DOHH2 (cell line): ENCODE measurements at regions not wholly inside any gene's neighbourhood (a gene's known extent, or its start where the extent isn't known, plus 50 kb on each side); places are given as distances from the start of the nearest gene placed in this dataset.
"Not testable (repeated sequence)": the region's sequence is repeated elsewhere in the genome, so short reads cannot be mapped to it uniquely, and the experiment has no call there.

ENCODE experiments used
- H3F3A ChIP-seq: fragments of 200-600 bp; sonication (generic), shearing (Covaris generic); 2 replicates; pipeline ENCODE4 v1.6.0; 2016; ENCODE audit warnings: antibody characterized with exemption, mild to moderate bottlenecking; ENCODE audit not compliant: control insufficient read depth, insufficient read depth
- H3K27ac ChIP-seq: fragments of 200-600 bp; sonication (generic); 2 replicates; pipeline ENCODE4 v1.5.1; 2014; ENCODE audit warnings: low read depth, mild to moderate bottlenecking, low read length, moderate library complexity
- H3K27me3 ChIP-seq: fragments of 200-600 bp; sonication (generic); 2 replicates; pipeline ENCODE4 v1.6.1; 2014; ENCODE audit warnings: mild to moderate bottlenecking, low read length, mixed read lengths; ENCODE audit not compliant: control insufficient read depth
- H3K36me3 ChIP-seq: fragments of 200-600 bp; sonication (generic); 2 replicates; pipeline ENCODE4 v1.6.1; 2014; ENCODE audit warnings: mild to moderate bottlenecking, low read length, moderate library complexity, mixed read lengths; ENCODE audit not compliant: control insufficient read depth
- H3K4me1 ChIP-seq: fragments of 200-600 bp; sonication (generic); 2 replicates; pipeline ENCODE4 v1.6.1; 2014; ENCODE audit warnings: mild to moderate bottlenecking, low read length, mixed read lengths; ENCODE audit not compliant: control insufficient read depth
- H3K4me2 ChIP-seq: fragments of 200-600 bp; sonication (generic); 2 replicates; pipeline ENCODE4 v1.6.0; 2014; ENCODE audit warnings: mild to moderate bottlenecking, low read length, moderate library complexity
- H3K4me3 ChIP-seq: fragments of 200-600 bp; sonication (generic); 2 replicates; pipeline ENCODE4 v1.5.1; 2014; ENCODE audit warnings: mild to moderate bottlenecking, low read length, mixed read lengths
- H3K79me2 ChIP-seq: fragments of 200-600 bp; sonication (generic); 2 replicates; pipeline ENCODE4 v1.6.1; 2014; ENCODE audit warnings: mild to moderate bottlenecking, low read length, mixed read lengths; ENCODE audit not compliant: control insufficient read depth
- H3K9me2 ChIP-seq: fragments of 200-600 bp; sonication (generic); replicated peaks from 2 replicates; pipeline ENCODE4 v1.6.1; 2014; ENCODE audit warnings: mild to moderate bottlenecking, low read length, mixed read lengths; ENCODE audit not compliant: control insufficient read depth
- H3K9me3 ChIP-seq: fragments of 200-600 bp; sonication (generic); 2 replicates; pipeline ENCODE4 v1.6.1; 2014; ENCODE audit warnings: antibody characterized with exemption, low read length, mixed read lengths; ENCODE audit not compliant: control insufficient read depth, insufficient read depth
- H4K20me1 ChIP-seq: fragments of 200-600 bp; sonication (generic); 2 replicates; pipeline ENCODE4 v1.6.0; 2014; ENCODE audit warnings: low read depth, mild to moderate bottlenecking, antibody characterized with exemption, low read length, moderate library complexity; ENCODE audit not compliant: control insufficient read depth, insufficient read depth
- CTCF ChIP-seq: fragments of 200-600 bp; sonication (generic); IDR thresholded peaks from one replicate; pipeline ENCODE4 v1.5.1; 2014; ENCODE audit warnings: antibody characterized with exemption, mild to moderate bottlenecking, low read depth, low read length; ENCODE audit not compliant: poor library complexity, severe bottlenecking
- EZH2phosphoT487 ChIP-seq: fragments of 200-600 bp; sonication (generic); IDR thresholded peaks from 2 replicates; pipeline ENCODE4 v1.6.1; 2017; ENCODE audit warnings: borderline replicate concordance, mild to moderate bottlenecking, antibody characterized with exemption, low read length, moderate library complexity, mixed read lengths

- Histone ChIP-seq H3K36me3 (no peaks in the 10 kb centered on the region), H3F3A (no peaks in the 10 kb centered on the region), H3K4me3 (no peak overlapping the region), H3K27ac (no peak overlapping the region), H3K79me2 (no peaks in the 10 kb centered on the region), H3K4me2 (no peak overlapping the region), H3K9me2 (no peaks in the 10 kb centered on the region), H4K20me1 (no peaks in the 10 kb centered on the region), H3K4me1 (no peaks in the 10 kb centered on the region), H3K9me3 (no peaks in the 10 kb centered on the region), H3K27me3 (no peaks in the 10 kb centered on the region)
- no peak for TF ChIP-seq EZH2phosphoT487
Measured at GRCh38 chr12:28781671-28782652, 367.1 kb upstream of the FAR2 start.

- H3F3A ChIP-seq, result no peaks in the 10 kb centered on the region
- no peaks in the 10 kb centered on the region for H4K20me1 ChIP-seq
- H3K79me2 ChIP-seq, result no peaks in the 10 kb centered on the region
- H3K36me3 ChIP-seq, result no peaks in the 10 kb centered on the region
- H3K27me3 ChIP-seq, result no peaks in the 10 kb centered on the region
- TF ChIP-seq CTCF (no peak), EZH2phosphoT487 (no peak)
- H3K4me3 ChIP-seq, result no peak overlapping the region
- H3K9me3 ChIP-seq, result no peaks in the 10 kb centered on the region
- no peak overlapping the region for H3K4me2 ChIP-seq
- H3K27ac ChIP-seq, result no peak overlapping the region
- H3K4me1 ChIP-seq, result no peaks in the 10 kb centered on the region
- no peaks in the 10 kb centered on the region for H3K9me2 ChIP-seq
Measured at GRCh38 chr12:28782812-28783211, 366.3 kb upstream of the FAR2 start.

GRCh38 chr12:28787151-28787550, 361.9 kb upstream of the FAR2 start:
- Histone ChIP-seq H3K4me2 (no peak overlapping the region), H3K79me2 (no peaks in the 10 kb centered on the region), H3K9me2 (no peaks in the 10 kb centered on the region), H3K4me3 (no peak overlapping the region), H4K20me1 (no peaks in the 10 kb centered on the region), H3K36me3 (no peaks in the 10 kb centered on the region), H3K4me1 (no peaks in the 10 kb centered on the region), H3F3A (no peaks in the 10 kb centered on the region), H3K27ac (no peak overlapping the region), H3K27me3 (no peaks in the 10 kb centered on the region), H3K9me3 (no peaks in the 10 kb centered on the region)
- TF ChIP-seq EZH2phosphoT487 (no peak), CTCF (no peak)

GRCh38 chr12:28788256-28788655, 360.8 kb upstream of the FAR2 start:
- not testable (repeated sequence) for H3K4me2 ChIP-seq, H3K4me1 ChIP-seq, H3K9me2 ChIP-seq, H3K27me3 ChIP-seq, H3K9me3 ChIP-seq, H3K79me2 ChIP-seq, H3K36me3 ChIP-seq, H3K27ac ChIP-seq, H3K4me3 ChIP-seq, H4K20me1 ChIP-seq, H3F3A ChIP-seq
